ENCODE measurements at regions not wholly inside any gene's neighbourhood (a gene's known extent, or its start where the extent isn't known, plus 50 kb on each side); places are given as distances from the start of the nearest gene placed in this dataset.

GRCh38 chr11:45450189-45450588, 164.0 kb upstream of the SYT13 start:
- Histone ChIP-seq H3K14ac (ENCODE audit: low read length in 2 of 2) (no peak overlapping the region), H3K27ac (ENCODE audit: low read length, poor library complexity, severe bottlenecking) (no peak overlapping the region), H2BK12ac (ENCODE audit: low read length in 2 of 2) (no peak overlapping the region), H4K8ac (ENCODE audit: low read length) (no peak overlapping the region), H3K27me3 (ENCODE audit: control insufficient read depth in 1 of 2, insufficient read depth in 1 of 2, low read length in 2 of 2) (peaks cover 4 to 48% of the 10 kb centered on the region in 2 experiments), H3K9me3 (ENCODE audit: control insufficient read depth, low read length) (peaks cover 7% of the 10 kb centered on the region), H3K23ac (ENCODE audit: low read length in 2 of 2) (no peak overlapping the region), H3K4me3 (ENCODE audit: insufficient read depth in 1 of 2, low read depth in 1 of 2, low read length in 2 of 2) (no peak overlapping the region), H4K91ac (ENCODE audit: low read length) (no peak overlapping the region), H2BK120ac (ENCODE audit: low read depth, low read length) (no peak overlapping the region), H2BK15ac (ENCODE audit: low read depth, poor library complexity, severe bottlenecking) (no peak overlapping the region), H3K9ac (ENCODE audit: low read length) (no peak overlapping the region), H3K4ac (ENCODE audit: low read depth in 1 of 2, low read length in 2 of 2) (no peak overlapping the region), H3K4me1 (ENCODE audit: control insufficient read depth, insufficient read depth, low read depth, low read length) (no peaks in the 10 kb centered on the region), H2AFZ (ENCODE audit: low read depth, low read length) (no peak overlapping the region), H3K4me2 (ENCODE audit: low read length, poor library complexity, severe bottlenecking) (no peak overlapping the region), H2BK5ac (ENCODE audit: low read depth, low read length, poor library complexity, severe bottlenecking) (no peak overlapping the region), H3K18ac (ENCODE audit: low read depth in 1 of 2, low read length in 2 of 2) (no peak overlapping the region), H2AK5ac (ENCODE audit: low read length, severe bottlenecking) (no peak overlapping the region), H3K79me1 (replicated peaks; ENCODE audit: low read length, poor library complexity, severe bottlenecking) (no peaks in the 10 kb centered on the region), H3K36me3 (ENCODE audit: control insufficient read depth in 1 of 2, insufficient read depth in 2 of 2, low read depth in 1 of 2, low read length in 2 of 2) (no peaks in the 10 kb centered on the region)
- no peak for DNase-seq
- 84% methylated on average over 3 of the region's 3 CpGs for WGBS

GRCh38 chr11:45449036-45449601, 163.0 kb upstream of the SYT13 start:
- Histone ChIP-seq H3K27me3 (ENCODE audit: control insufficient read depth in 1 of 2, insufficient read depth in 1 of 2, low read length in 2 of 2) (peaks cover 9 to 51% of the 10 kb centered on the region in 2 experiments), H3K36me3 (ENCODE audit: control insufficient read depth in 1 of 2, insufficient read depth in 2 of 2, low read depth in 1 of 2, low read length in 2 of 2) (no peaks in the 10 kb centered on the region), H3K27ac (ENCODE audit: low read length, poor library complexity, severe bottlenecking) (no peak overlapping the region), H3K79me1 (replicated peaks; ENCODE audit: low read length, poor library complexity, severe bottlenecking) (no peaks in the 10 kb centered on the region), H3K23ac (ENCODE audit: low read length in 2 of 2) (no peak overlapping the region), H4K91ac (ENCODE audit: low read length) (no peak overlapping the region), H2AK5ac (ENCODE audit: low read length, severe bottlenecking) (no peak overlapping the region), H2BK12ac (ENCODE audit: low read length in 2 of 2) (no peak overlapping the region), H2BK5ac (ENCODE audit: low read depth, low read length, poor library complexity, severe bottlenecking) (no peak overlapping the region), H3K18ac (ENCODE audit: low read depth in 1 of 2, low read length in 2 of 2) (no peak overlapping the region), H3K9me3 (ENCODE audit: control insufficient read depth, low read length) (no peaks in the 10 kb centered on the region), H3K4ac (ENCODE audit: low read depth in 1 of 2, low read length in 2 of 2) (no peak overlapping the region), H2BK120ac (ENCODE audit: low read depth, low read length) (no peak overlapping the region), H3K9ac (ENCODE audit: low read length) (no peak overlapping the region), H3K14ac (ENCODE audit: low read length in 2 of 2) (no peak overlapping the region), H3K4me2 (ENCODE audit: low read length, poor library complexity, severe bottlenecking) (no peak overlapping the region), H2AFZ (ENCODE audit: low read depth, low read length) (no peak overlapping the region), H3K4me1 (ENCODE audit: control insufficient read depth, insufficient read depth, low read depth, low read length) (no peaks in the 10 kb centered on the region), H3K4me3 (ENCODE audit: insufficient read depth in 1 of 2, low read depth in 1 of 2, low read length in 2 of 2) (no peak overlapping the region), H4K8ac (ENCODE audit: low read length) (no peak overlapping the region), H2BK15ac (ENCODE audit: low read depth, poor library complexity, severe bottlenecking) (no peak overlapping the region)
- DNase-seq, result no peak
- 73% methylated on average over 8 of the region's 9 CpGs for WGBS

GRCh38 chr11:45448561-45448960, 162.4 kb upstream of the SYT13 start:
- 89% methylated on average over 5 of the region's 5 CpGs for WGBS

GRCh38 chr11:45446998-45447397, 160.9 kb upstream of the SYT13 start:
- peaks cover 22 to 68% of the 10 kb centered on the region in 2 experiments for H3K27me3 ChIP-seq (ENCODE audit: control insufficient read depth in 1 of 2, insufficient read depth in 1 of 2, low read length in 2 of 2)
- DNase-seq, result no peak
- no peaks in the 10 kb centered on the region for H3K36me3 ChIP-seq (ENCODE audit: control insufficient read depth in 1 of 2, insufficient read depth in 2 of 2, low read depth in 1 of 2, low read length in 2 of 2)
- H2BK5ac ChIP-seq (ENCODE audit: low read depth, low read length, poor library complexity, severe bottlenecking), result no peak overlapping the region
- H3K79me1 ChIP-seq (replicated peaks; ENCODE audit: low read length, poor library complexity, severe bottlenecking), result no peaks in the 10 kb centered on the region
- H2BK12ac ChIP-seq (ENCODE audit: low read length in 2 of 2), result no peak overlapping the region
- no peak overlapping the region for H3K14ac ChIP-seq (ENCODE audit: low read length in 2 of 2)
- no peak overlapping the region for H2AK5ac ChIP-seq (ENCODE audit: low read length, severe bottlenecking)
- H2AFZ ChIP-seq (ENCODE audit: low read depth, low read length), result no peak overlapping the region
- H3K9me3 ChIP-seq (ENCODE audit: control insufficient read depth, low read length), result no peaks in the 10 kb centered on the region
- H4K91ac ChIP-seq (ENCODE audit: low read length), result no peak overlapping the region
- 89% methylated on average over 7 of the region's 8 CpGs for WGBS
- no peak overlapping the region for H3K18ac ChIP-seq (ENCODE audit: low read depth in 1 of 2, low read length in 2 of 2)
- H4K8ac ChIP-seq (ENCODE audit: low read length), result no peak overlapping the region
- no peak overlapping the region for H3K9ac ChIP-seq (ENCODE audit: low read length)
- H3K27ac ChIP-seq (ENCODE audit: low read length, poor library complexity, severe bottlenecking), result no peak overlapping the region
- H2BK15ac ChIP-seq (ENCODE audit: low read depth, poor library complexity, severe bottlenecking), result no peak overlapping the region
- no peak overlapping the region for H3K4me3 ChIP-seq (ENCODE audit: insufficient read depth in 1 of 2, low read depth in 1 of 2, low read length in 2 of 2)
- no peaks in the 10 kb centered on the region for H3K4me1 ChIP-seq (ENCODE audit: control insufficient read depth, insufficient read depth, low read depth, low read length)
- no peak overlapping the region for H2BK120ac ChIP-seq (ENCODE audit: low read depth, low read length)
- H3K23ac ChIP-seq (ENCODE audit: low read length in 2 of 2), result no peak overlapping the region
- no peak overlapping the region for H3K4ac ChIP-seq (ENCODE audit: low read depth in 1 of 2, low read length in 2 of 2)
- no peak overlapping the region for H3K4me2 ChIP-seq (ENCODE audit: low read length, poor library complexity, severe bottlenecking)

More at GRCh38 chr11:45448561-45448960, 162.4 kb upstream of the SYT13 start:
- no peak overlapping the region for H2BK5ac ChIP-seq (ENCODE audit: low read depth, low read length, poor library complexity, severe bottlenecking)
- H4K8ac ChIP-seq (ENCODE audit: low read length), result no peak overlapping the region
- H3K27me3 ChIP-seq (ENCODE audit: control insufficient read depth in 1 of 2, insufficient read depth in 1 of 2, low read length in 2 of 2), result peaks cover 11 to 57% of the 10 kb centered on the region in 2 experiments
- no peak overlapping the region for H3K4ac ChIP-seq (ENCODE audit: low read depth in 1 of 2, low read length in 2 of 2)
- no peak overlapping the region for H3K23ac ChIP-seq (ENCODE audit: low read length in 2 of 2)
- H2AK5ac ChIP-seq (ENCODE audit: low read length, severe bottlenecking), result no peak overlapping the region
- H3K79me1 ChIP-seq (replicated peaks; ENCODE audit: low read length, poor library complexity, severe bottlenecking), result no peaks in the 10 kb centered on the region
- H4K91ac ChIP-seq (ENCODE audit: low read length), result no peak overlapping the region
- no peak overlapping the region for H2BK120ac ChIP-seq (ENCODE audit: low read depth, low read length)
- H3K14ac ChIP-seq (ENCODE audit: low read length in 2 of 2), result no peak overlapping the region
- no peaks in the 10 kb centered on the region for H3K4me1 ChIP-seq (ENCODE audit: control insufficient read depth, insufficient read depth, low read depth, low read length)
- H2AFZ ChIP-seq (ENCODE audit: low read depth, low read length), result no peak overlapping the region
- no peak overlapping the region for H3K9ac ChIP-seq (ENCODE audit: low read length)
- H3K18ac ChIP-seq (ENCODE audit: low read depth in 1 of 2, low read length in 2 of 2), result no peak overlapping the region
- no peaks in the 10 kb centered on the region for H3K36me3 ChIP-seq (ENCODE audit: control insufficient read depth in 1 of 2, insufficient read depth in 2 of 2, low read depth in 1 of 2, low read length in 2 of 2)
- no peaks in the 10 kb centered on the region for H3K9me3 ChIP-seq (ENCODE audit: control insufficient read depth, low read length)
- no peak overlapping the region for H3K4me3 ChIP-seq (ENCODE audit: insufficient read depth in 1 of 2, low read depth in 1 of 2, low read length in 2 of 2)
- H3K4me2 ChIP-seq (ENCODE audit: low read length, poor library complexity, severe bottlenecking), result no peak overlapping the region
- H2BK12ac ChIP-seq (ENCODE audit: low read length in 2 of 2), result no peak overlapping the region
- no peak for DNase-seq
- no peak overlapping the region for H2BK15ac ChIP-seq (ENCODE audit: low read depth, poor library complexity, severe bottlenecking)
- no peak overlapping the region for H3K27ac ChIP-seq (ENCODE audit: low read length, poor library complexity, severe bottlenecking)
